Smooth muscle cell (in vitro differentiated cells): ENCODE measurements at regions not wholly inside any gene's neighbourhood (a gene's known extent, or its start where the extent isn't known, plus 50 kb on each side); places are given as distances from the start of the nearest gene placed in this dataset.

Experiments used
- DNase-seq: peaks from one replicate; lab custom pipeline; 2025; ENCODE audit not compliant: unreplicated experiment; lab: John Stamatoyannopoulos, UW
- H2AFZ ChIP-seq: fragments of 200-600 bp; sonication (generic); 2 replicates; pipeline ENCODE4 v1.6.0; 2016; ENCODE audit warnings: antibody characterized with exemption, low read depth, mild to moderate bottlenecking
- H3F3A ChIP-seq: fragments of 200-600 bp; sonication (generic); 2 replicates; pipeline ENCODE4 v1.6.0; 2017; ENCODE audit warnings: antibody characterized with exemption, low read depth
- H3K27ac ChIP-seq: fragments of 200-600 bp; sonication (generic); 2 replicates; pipeline ENCODE4 v1.5.1; 2016; ENCODE audit warnings: low read depth, mild to moderate bottlenecking
- H3K27me3 ChIP-seq: fragments of 200-600 bp; sonication (generic); 2 replicates; pipeline ENCODE4 v1.6.1; 2016; ENCODE audit warnings: low read depth, mild to moderate bottlenecking
- H3K36me3 ChIP-seq: fragments of 200-600 bp; sonication (generic); 2 replicates; pipeline ENCODE4 v1.5.1; 2016; ENCODE audit warnings: low read depth
- H3K4me1 ChIP-seq: fragments of 200-600 bp; sonication (generic); 2 replicates; pipeline ENCODE4 v1.5.1; 2016; ENCODE audit warnings: low read depth
- H3K4me2 ChIP-seq: fragments of 200-600 bp; sonication (generic); 2 replicates; pipeline ENCODE4 v1.6.0; 2016; ENCODE audit warnings: mild to moderate bottlenecking
- H3K4me3 ChIP-seq: fragments of 200-600 bp; sonication (generic); 2 replicates; pipeline ENCODE4 v1.5.1; 2016; ENCODE audit warnings: mild to moderate bottlenecking
- H3K79me2 ChIP-seq: fragments of 200-600 bp; sonication (generic); 2 replicates; pipeline ENCODE4 v1.6.0; 2016; ENCODE audit warnings: low read depth, mild to moderate bottlenecking
- H3K9ac ChIP-seq: fragments of 200-600 bp; sonication (generic); 2 replicates; pipeline ENCODE4 v1.6.0; 2016; ENCODE audit warnings: low read depth
- H3K9me3 ChIP-seq: fragments of 200-600 bp; sonication (generic); replicated peaks from 2 replicates; pipeline ENCODE4 v1.5.1; 2016; ENCODE audit warnings: low read depth
- H4K20me1 ChIP-seq: fragments of 200-600 bp; sonication (generic); 2 replicates; pipeline ENCODE4 v1.6.0; 2016; ENCODE audit warnings: low read depth
- CTCF ChIP-seq: fragments of 200-600 bp; sonication (generic); IDR thresholded peaks from 2 replicates; pipeline ENCODE4 v1.5.1; 2017; ENCODE audit warnings: borderline replicate concordance, mild to moderate bottlenecking, antibody characterized with exemption; ENCODE audit not compliant: insufficient read depth, poor library complexity, severe bottlenecking
- WGBS: methylation state at CpG from one replicate; pipeline ENCODE4 v1.1.7; 2016; ENCODE audit warnings: low lambda C conversion rate; 5-methylcytosine and 5-hydroxymethylcytosine counted together

GRCh38 chr6:100283285-100283684 lies 181.4 kb downstream of the SIM1 start:
- no peaks in the 10 kb centered on the region for H3F3A ChIP-seq
- H3K9ac ChIP-seq: no peak overlapping the region
- no peak overlapping the region for H2AFZ ChIP-seq
- peaks cover 28% of the 10 kb centered on the region for H3K4me1 ChIP-seq
- no peaks in the 10 kb centered on the region for H3K27me3 ChIP-seq
- no peaks in the 10 kb centered on the region for H3K9me3 ChIP-seq
- H3K27ac ChIP-seq: no peak overlapping the region
- H3K4me2 ChIP-seq: peak overlapping the region; percentile 41
- H3K79me2 ChIP-seq: no peaks in the 10 kb centered on the region
- no peak for DNase-seq
- no peaks in the 10 kb centered on the region for H3K36me3 ChIP-seq
- no peak for TF ChIP-seq CTCF
- no peak overlapping the region for H3K4me3 ChIP-seq
- H4K20me1 ChIP-seq: no peaks in the 10 kb centered on the region

GRCh38 chr6:100281471-100281901 lies 183.2 kb downstream of the SIM1 start:
- Histone ChIP-seq H3K4me3 (peak overlapping the region; percentile 51), H3K27ac (no peak overlapping the region)
- 19% methylated on average over 17 of the region's 17 CpGs for WGBS

GRCh38 chr6:100276311-100277057 lies 188.2 kb downstream of the SIM1 start:
- Histone ChIP-seq H3K79me2 (no peaks in the 10 kb centered on the region), H3K27me3 (no peaks in the 10 kb centered on the region), H3K4me2 (no peak overlapping the region), H3K36me3 (no peaks in the 10 kb centered on the region), H4K20me1 (no peaks in the 10 kb centered on the region), H3F3A (no peaks in the 10 kb centered on the region), H3K9me3 (no peaks in the 10 kb centered on the region), H3K9ac (no peak overlapping the region), H2AFZ (no peak overlapping the region), H3K27ac (no peak overlapping the region), H3K4me3 (no peak overlapping the region), H3K4me1 (peaks cover 7% of the 10 kb centered on the region)
- no peak for TF ChIP-seq CTCF
- DNase-seq: no peak
- 89% methylated on average over 3 of the region's 3 CpGs for WGBS

More at GRCh38 chr6:100281471-100281901, 183.2 kb downstream of the SIM1 start:
- Histone ChIP-seq H3F3A (no peaks in the 10 kb centered on the region), H3K79me2 (no peaks in the 10 kb centered on the region), H3K9me3 (no peaks in the 10 kb centered on the region), H2AFZ (peak overlapping the region; percentile 94), H3K9ac (no peak overlapping the region), H3K4me1 (peaks cover 28% of the 10 kb centered on the region), H3K27me3 (no peaks in the 10 kb centered on the region), H3K4me2 (peak overlapping the region; percentile 94), H3K36me3 (no peaks in the 10 kb centered on the region), H4K20me1 (no peaks in the 10 kb centered on the region)
- no peak for TF ChIP-seq CTCF
- no peak for DNase-seq

- Histone ChIP-seq H3K4me1 (no peaks in the 10 kb centered on the region), H3K4me3 (no peak overlapping the region), H3K4me2 (no peak overlapping the region), H3K27me3 (no peaks in the 10 kb centered on the region), H2AFZ (no peak overlapping the region), H3K9ac (no peak overlapping the region), H3F3A (no peaks in the 10 kb centered on the region), H3K9me3 (no peaks in the 10 kb centered on the region), H3K79me2 (no peaks in the 10 kb centered on the region), H3K36me3 (no peaks in the 10 kb centered on the region), H3K27ac (no peak overlapping the region), H4K20me1 (no peaks in the 10 kb centered on the region)
- no peak for TF ChIP-seq CTCF
- no peak for DNase-seq
- WGBS: 97% methylated on average over 1 of the region's 1 CpG
Measured at GRCh38 chr6:100274147-100274546, 190.6 kb downstream of the SIM1 start.
